Loucy (cell line): ENCODE measurements at regions not wholly inside any gene's neighbourhood (a gene's known extent, or its start where the extent isn't known, plus 50 kb on each side); places are given as distances from the start of the nearest gene placed in this dataset.

Experiments used
- CTCF ChIP-seq: fragments of 200-600 bp; sonication (generic); conservative IDR thresholded peaks from 2 replicates; pipeline ENCODE4 v1.5.1; 2014; ENCODE audit warnings: mild to moderate bottlenecking, antibody characterized with exemption, low read length
- EZH2phosphoT487 ChIP-seq: fragments of 200-600 bp; IDR thresholded peaks from 2 replicates; pipeline ENCODE4 v1.6.1; 2018; ENCODE audit warnings: antibody characterized with exemption, mild to moderate bottlenecking, moderate library complexity, borderline replicate concordance

DNA sequence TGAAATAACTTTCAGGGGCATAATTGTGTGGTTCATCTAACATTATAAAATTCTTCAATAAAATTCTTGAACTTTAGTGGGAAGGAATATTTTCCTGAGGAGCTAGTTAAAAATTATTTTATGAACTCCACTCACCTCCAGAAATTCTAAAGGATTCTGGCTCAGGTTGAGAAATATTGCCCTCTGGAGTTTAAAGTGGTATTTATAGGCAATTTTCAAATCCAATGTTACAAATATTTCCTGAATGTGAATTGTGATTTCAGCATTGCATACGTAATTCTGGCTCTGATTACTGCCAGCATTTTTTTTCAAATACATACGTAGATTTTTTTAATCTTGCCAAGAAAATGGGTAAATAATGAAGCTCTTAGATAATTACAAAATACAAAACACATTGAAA is 598.2 kb upstream of the ANO3 start:
- TF ChIP-seq CTCF (peak; percentile 41), EZH2phosphoT487 (no peak)
